Adrenal gland (tissue), 5 donors: ENCODE measurements at regions not wholly inside any gene's neighbourhood (a gene's known extent, or its start where the extent isn't known, plus 50 kb on each side); places are given as distances from the start of the nearest gene placed in this dataset.

Experiments
- CTCF ChIP-seq, 6 experiments: fragments of 450-650 bp in 4 of 6; fragments of 200-600 bp in 2 of 6; sonication (generic) in 1 of 6; IDR thresholded peaks; 1 replicate in 5 of 6; 2 replicates in 1 of 6; pipeline versions ENCODE4 v1.5.1 to v1.8.0; 2016 to 2021; ENCODE audit warnings: antibody characterized with exemption in 6 of 6, mild to moderate bottlenecking in 2 of 6, moderate library complexity in 1 of 6
- POLR2A ChIP-seq, 2 donors: fragments of 450-650 bp; IDR thresholded peaks; one replicate each; pipeline ENCODE4 v1.6.1; 2017; ENCODE audit warnings: antibody characterized with exemption in 2 of 2, mild to moderate bottlenecking in 2 of 2, moderate library complexity in 1 of 2
- donor health status: DM: no; HTN: no; CAD: no.

DNA sequence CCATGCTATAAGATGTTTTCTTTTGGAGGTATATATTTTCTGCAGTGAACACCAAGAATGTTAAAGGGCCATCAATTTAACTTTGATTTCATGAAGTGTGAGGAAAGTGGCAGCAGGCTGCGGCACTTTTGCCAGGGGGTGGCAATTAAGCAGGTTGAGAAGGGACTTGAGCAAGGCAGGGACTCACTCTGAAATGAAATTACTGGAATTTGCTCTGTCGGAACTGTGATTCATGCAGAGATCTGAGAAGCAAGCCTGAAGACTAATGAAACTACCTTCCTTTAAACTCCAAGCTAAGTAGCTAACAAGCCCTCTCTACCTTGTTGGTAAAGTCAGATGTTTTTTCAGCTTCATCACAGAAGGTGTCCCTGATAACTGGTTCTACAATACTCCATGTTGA is 441.6 kb downstream of the SIPA1L2 start:
- TF ChIP-seq POLR2A (IDR thresholded peaks at IDR 0.05) = no peak
- no peak for TF ChIP-seq CTCF (IDR thresholded peaks at IDR 0.05)
